ENCODE measurements at regions not wholly inside any gene's neighbourhood (a gene's known extent, or its start where the extent isn't known, plus 50 kb on each side); places are given as distances from the start of the nearest gene placed in this dataset.
"Not testable (repeated sequence)": the region's sequence is repeated elsewhere in the genome, so short reads cannot be mapped to it uniquely, and the experiment has no call there.

DNA sequence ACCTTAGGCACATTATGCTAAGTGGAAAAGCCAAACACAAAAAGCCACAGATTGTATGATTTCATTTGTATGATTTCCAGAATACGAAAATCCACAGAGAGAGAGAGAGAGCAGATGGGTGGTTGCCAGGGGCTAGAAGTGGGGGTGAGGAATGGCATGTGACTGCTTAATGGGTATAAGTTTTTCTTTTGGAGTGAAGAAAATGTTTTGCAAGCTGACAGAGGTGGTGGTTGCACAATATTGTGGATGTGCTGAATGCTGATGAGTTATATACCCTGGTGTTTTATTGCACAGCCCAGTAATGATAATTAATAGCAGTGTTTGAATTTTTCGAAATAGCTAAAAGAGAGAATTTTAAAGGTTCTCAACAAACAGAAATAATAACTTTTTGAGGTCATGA lies 386.1 kb upstream of the HS3ST1 start:
- H3K4me1 ChIP-seq, result no peaks in the 10 kb centered on the region
- intact Hi-C loops (cut with DNase I; ENCODE audit: low total_unique reads), result no loop called here
- H3K27ac ChIP-seq, result no peak overlapping the region
- no peaks in the 10 kb centered on the region for H3K9me3 ChIP-seq
- H3K27me3 ChIP-seq (replicated peaks in 1 of 7), result no peaks in the 10 kb centered on the region
- DNase-seq, result no peak
- WGBS, 5 donors, result 66 to 83% (median 72%) methylated on average over 2 of the region's 2 CpGs
- H3K4me3 ChIP-seq, result no peak overlapping the region
- H3K36me3 ChIP-seq, result no peaks in the 10 kb centered on the region
- no peak for TF ChIP-seq POLR2AphosphoS5 (IDR thresholded peaks at IDR 0.05)

DNA sequence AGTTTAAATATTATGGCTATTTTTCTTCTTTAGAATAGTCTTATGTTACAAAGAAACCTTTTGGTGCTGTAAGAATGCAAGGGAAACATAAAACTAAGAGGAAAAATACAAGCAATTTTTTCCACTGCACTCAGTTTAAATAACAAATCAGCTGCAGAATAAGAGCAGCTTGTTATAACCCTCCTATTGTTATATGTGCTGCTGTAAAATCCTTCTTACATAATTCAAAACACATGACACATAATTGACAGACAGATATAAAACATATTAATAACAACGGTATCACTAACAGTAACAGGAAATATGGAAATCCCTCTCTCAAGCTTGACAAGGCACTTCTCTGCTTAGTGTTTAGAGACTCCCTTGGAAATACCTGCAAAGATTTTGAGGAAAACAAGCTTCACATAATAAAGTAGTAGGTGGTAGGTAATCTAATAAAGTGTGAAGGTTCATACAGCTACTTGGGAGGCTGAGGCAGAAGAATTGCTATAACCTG lies 385.3 kb upstream of the HS3ST1 start:
- Histone ChIP-seq H3K9me3 (no peaks in the 10 kb centered on the region), H3K4me1 (no peaks in the 10 kb centered on the region), H3K4me3 (no peak overlapping the region), H3K27me3 (replicated peaks in 1 of 7) (no peaks in the 10 kb centered on the region), H3K27ac (no peak overlapping the region), H3K36me3 (no peaks in the 10 kb centered on the region)
- WGBS, 5 donors, result 11 to 24% (median 16%) methylated on average over 1 of the region's 1 CpG
- DNase-seq, result no peak
- intact Hi-C loops (cut with DNase I; ENCODE audit: low total_unique reads), result no loop called here
- TF ChIP-seq POLR2A (IDR thresholded peaks at IDR 0.05) (no peak), POLR2AphosphoS5 (IDR thresholded peaks at IDR 0.05) (no peak)
- TF ChIP-seq, protein P1, sequence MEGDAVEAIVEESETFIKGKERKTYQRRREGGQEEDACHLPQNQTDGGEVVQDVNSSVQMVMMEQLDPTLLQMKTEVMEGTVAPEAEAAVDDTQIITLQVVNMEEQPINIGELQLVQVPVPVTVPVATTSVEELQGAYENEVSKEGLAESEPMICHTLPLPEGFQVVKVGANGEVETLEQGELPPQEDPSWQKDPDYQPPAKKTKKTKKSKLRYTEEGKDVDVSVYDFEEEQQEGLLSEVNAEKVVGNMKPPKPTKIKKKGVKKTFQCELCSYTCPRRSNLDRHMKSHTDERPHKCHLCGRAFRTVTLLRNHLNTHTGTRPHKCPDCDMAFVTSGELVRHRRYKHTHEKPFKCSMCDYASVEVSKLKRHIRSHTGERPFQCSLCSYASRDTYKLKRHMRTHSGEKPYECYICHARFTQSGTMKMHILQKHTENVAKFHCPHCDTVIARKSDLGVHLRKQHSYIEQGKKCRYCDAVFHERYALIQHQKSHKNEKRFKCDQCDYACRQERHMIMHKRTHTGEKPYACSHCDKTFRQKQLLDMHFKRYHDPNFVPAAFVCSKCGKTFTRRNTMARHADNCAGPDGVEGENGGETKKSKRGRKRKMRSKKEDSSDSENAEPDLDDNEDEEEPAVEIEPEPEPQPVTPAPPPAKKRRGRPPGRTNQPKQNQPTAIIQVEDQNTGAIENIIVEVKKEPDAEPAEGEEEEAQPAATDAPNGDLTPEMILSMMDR (IDR thresholded peaks at IDR 0.05 in 8 of 11, conservative IDR thresholded peaks at IDR 0.05 in 3 of 11), result no peak

DNA sequence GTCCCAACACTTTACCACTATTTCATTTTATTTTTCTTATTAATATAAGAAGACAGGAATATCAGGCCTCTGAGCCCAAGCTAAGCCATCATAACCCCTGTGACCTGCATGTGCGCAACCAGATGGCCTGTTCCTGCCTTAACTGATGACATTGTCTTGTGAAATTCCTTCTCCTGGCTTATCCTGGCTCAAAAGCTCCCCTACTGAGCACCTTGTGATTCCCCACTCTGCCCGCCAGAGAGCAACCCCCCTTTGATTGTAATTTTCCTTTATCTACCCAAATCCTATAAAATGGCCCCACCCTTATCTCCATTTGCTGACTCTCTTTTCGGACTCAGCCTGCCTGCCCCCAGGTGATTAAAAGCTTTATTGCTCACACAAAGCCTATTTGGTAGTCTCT lies 382.8 kb upstream of the HS3ST1 start:
- intact Hi-C loops (cut with DNase I; ENCODE audit: low total_unique reads); H3K27ac ChIP-seq; DNase-seq; H3K4me1 ChIP-seq; H3K4me3 ChIP-seq; H3K36me3 ChIP-seq; H3K9me3 ChIP-seq; H3K27me3 ChIP-seq (replicated peaks in 1 of 7): not testable (repeated sequence)
- 89 to 100% (median 90%) methylated on average over 3 of the region's 3 CpGs for WGBS, 5 donors

DNA sequence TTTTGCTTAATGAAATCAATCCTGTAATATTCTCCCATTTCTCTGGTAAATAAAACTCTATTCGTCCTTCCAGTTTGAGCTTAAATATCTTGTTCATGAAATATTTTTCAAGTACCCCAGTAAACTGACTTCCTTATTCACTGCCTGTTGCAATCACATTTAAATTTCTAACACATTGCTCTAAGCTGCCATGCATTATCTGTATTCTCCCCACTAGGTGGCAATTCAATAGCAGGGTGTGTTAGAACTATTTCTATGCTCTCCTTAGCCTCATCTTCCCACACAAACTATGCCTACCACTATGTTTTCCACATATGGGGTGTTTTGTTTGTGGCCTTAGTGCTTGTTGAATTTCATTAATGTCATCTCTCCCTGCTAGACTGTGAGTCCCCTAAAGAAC lies 377.1 kb upstream of the HS3ST1 start:
- intact Hi-C loops (cut with DNase I; ENCODE audit: low total_unique reads), result no loop called here
- H3K27ac ChIP-seq, result no peak overlapping the region
- TF ChIP-seq POLR2A (IDR thresholded peaks at IDR 0.05), result no peak
- no peak for TF ChIP-seq POLR2AphosphoS5 (IDR thresholded peaks at IDR 0.05)
- TF ChIP-seq, protein P1 (IDR thresholded peaks at IDR 0.05 in 8 of 11, conservative IDR thresholded peaks at IDR 0.05 in 3 of 11), result peak; percentile 10 to 66 (median 38)
- H3K4me3 ChIP-seq, result no peak overlapping the region
- 10 to 31% (median 14%) methylated on average over 1 of the region's 1 CpG for WGBS, 5 donors
- no peaks in the 10 kb centered on the region for H3K36me3 ChIP-seq
- peaks cover 0 to 8% (median 0%) of the 10 kb centered on the region in 6 donors for H3K4me1 ChIP-seq
- DNase-seq, result no peak
- no peaks in the 10 kb centered on the region for H3K27me3 ChIP-seq (replicated peaks in 1 of 7)
- no peaks in the 10 kb centered on the region for H3K9me3 ChIP-seq

GRCh38 chr4:11801466-11802446 lies 373.1 kb upstream of the HS3ST1 start:
- 33 to 44% (median 39%) methylated on average over 7 of the region's 7 CpGs for WGBS, 5 donors
- Histone ChIP-seq H3K4me3 (no peak overlapping the region), H3K4me1 (peaks cover 0 to 8% (median 0%) of the 10 kb centered on the region in 6 donors), H3K9me3 (peaks cover 0 to 5% (median 0%) of the 10 kb centered on the region in 8 donors), H3K27ac (peak overlapping the region in 4 of 8 donors; percentile 1 to 50 (median 36)), H3K27me3 (replicated peaks in 1 of 7) (no peaks in the 10 kb centered on the region), H3K36me3 (no peaks in the 10 kb centered on the region)
- intact Hi-C loops (cut with DNase I; ENCODE audit: low total_unique reads), result no loop called here
- TF ChIP-seq, protein P1 (IDR thresholded peaks at IDR 0.05 in 8 of 11, conservative IDR thresholded peaks at IDR 0.05 in 3 of 11), result no peak
- TF ChIP-seq POLR2AphosphoS5 (IDR thresholded peaks at IDR 0.05), result no peak
- no peak for TF ChIP-seq POLR2A (IDR thresholded peaks at IDR 0.05)
- DNase-seq, result no peak
